ENCODE measurements at regions not wholly inside any gene's neighbourhood (a gene's known extent, or its start where the extent isn't known, plus 50 kb on each side); places are given as distances from the start of the nearest gene placed in this dataset.
"Not testable (repeated sequence)": the region's sequence is repeated elsewhere in the genome, so short reads cannot be mapped to it uniquely, and the experiment has no call there.

GRCh38 chr6:56790414-56790813 lies 147.7 kb upstream of the DST start:
- ATAC-seq (no peak), DNase-seq (no peak)
- intact Hi-C loops (cut with DNase I) = no loop called here

GRCh38 chr6:56789879-56790278 lies 147.2 kb upstream of the DST start:
- ATAC-seq = peak in 1 of 2 donors; percentile 40
- intact Hi-C loops (cut with DNase I) = no loop called here

GRCh38 chr6:56789342-56789741 lies 146.7 kb upstream of the DST start:
- intact Hi-C loops (cut with DNase I) = no loop called here
- DNase-seq (no peak), ATAC-seq (no peak)

More at GRCh38 chr6:56789879-56790278, 147.2 kb upstream of the DST start:
- DNase-seq = no peak

- intact Hi-C loops (cut with DNase I) = no loop called here
- DNase-seq (no peak), ATAC-seq (no peak)
Observed at GRCh38 chr6:56787209-56787608, 144.5 kb upstream of the DST start.

DNA sequence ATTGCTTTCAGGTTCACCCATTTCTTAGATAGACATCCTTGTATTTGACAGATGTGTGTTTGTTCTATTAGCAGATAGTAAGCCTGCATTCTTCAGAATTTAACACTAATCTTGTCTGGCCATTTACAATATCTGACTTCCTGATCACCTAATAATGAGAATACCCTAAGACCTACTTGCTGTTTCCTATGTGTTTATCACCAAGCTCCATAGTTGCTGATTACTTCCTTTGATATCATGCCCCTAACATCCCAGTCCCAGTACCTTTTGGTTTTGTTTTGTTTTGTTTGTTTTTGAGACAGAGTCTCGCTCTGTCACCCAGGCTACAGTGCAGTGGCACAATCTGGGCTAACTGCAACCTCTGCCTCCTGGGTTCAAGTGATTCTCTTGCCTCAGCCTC lies 143.6 kb upstream of the DST start:
- intact Hi-C loops (cut with DNase I) = no loop called here

GRCh38 chr6:56785536-56785935 lies 142.8 kb upstream of the DST start:
- intact Hi-C loops (cut with DNase I); ATAC-seq; DNase-seq: not testable (repeated sequence)

More for the DNA sequence above, 143.6 kb upstream of the DST start:
- DNase-seq (no peak), ATAC-seq (no peak)

GRCh38 chr6:56780109-56780508 lies 137.4 kb upstream of the DST start:
- ATAC-seq; intact Hi-C loops (cut with DNase I); DNase-seq: not testable (repeated sequence)

DNA sequence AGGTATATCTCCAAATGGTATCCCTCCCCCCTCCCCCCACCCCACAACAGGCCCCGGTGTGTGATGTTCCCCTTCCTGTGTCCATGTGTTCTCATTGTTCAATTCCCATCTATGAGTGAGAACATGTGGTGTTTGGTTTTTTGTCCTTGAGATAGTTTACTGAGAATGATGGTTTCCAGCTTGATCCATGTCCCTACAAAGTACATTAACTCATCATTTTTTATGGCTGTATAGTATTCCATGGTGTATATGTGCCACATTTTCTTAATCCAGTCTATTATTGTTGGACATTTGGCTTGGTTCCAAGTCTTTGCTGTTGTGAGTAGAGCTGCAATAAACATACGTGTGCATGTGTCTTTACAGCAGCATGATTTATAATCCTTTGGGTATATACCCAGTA lies 135.8 kb upstream of the DST start:
- DNase-seq; intact Hi-C loops (cut with DNase I); ATAC-seq: not testable (repeated sequence)

GRCh38 chr6:56775498-56776166 lies 132.9 kb upstream of the DST start:
- DNase-seq = no peak
- ATAC-seq = no peak
- intact Hi-C loops (cut with DNase I) = no loop called here

DNA sequence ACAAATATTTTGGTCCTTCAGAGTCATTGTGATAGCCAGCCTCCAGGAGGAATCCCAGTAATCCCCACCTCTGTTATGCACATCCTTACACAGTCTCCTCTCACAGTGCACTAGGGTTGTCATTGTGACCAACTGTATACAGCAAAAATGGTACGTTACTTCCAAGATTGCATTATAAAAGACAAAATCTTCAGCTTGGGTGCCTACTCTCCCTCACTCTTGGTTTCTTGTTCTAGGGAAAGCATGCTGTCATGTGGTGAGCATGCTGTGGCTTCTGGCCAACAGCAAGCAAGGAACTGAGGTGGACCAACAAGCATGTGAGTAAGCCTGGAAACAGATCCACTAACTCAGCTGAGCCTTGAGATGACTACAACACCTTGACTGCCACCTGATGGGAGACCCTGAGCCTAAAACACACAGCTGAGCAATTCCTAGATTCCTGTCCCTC lies 130.1 kb upstream of the DST start:
- intact Hi-C loops (cut with DNase I) = no loop called here
- DNase-seq (peak; percentile 26), ATAC-seq (peak; percentile 67 to 74)

- no peak for ATAC-seq
- intact Hi-C loops (cut with DNase I) = no loop called here
- DNase-seq = no peak
Observed at GRCh38 chr6:56771929-56772607, 129.4 kb upstream of the DST start.

DNA sequence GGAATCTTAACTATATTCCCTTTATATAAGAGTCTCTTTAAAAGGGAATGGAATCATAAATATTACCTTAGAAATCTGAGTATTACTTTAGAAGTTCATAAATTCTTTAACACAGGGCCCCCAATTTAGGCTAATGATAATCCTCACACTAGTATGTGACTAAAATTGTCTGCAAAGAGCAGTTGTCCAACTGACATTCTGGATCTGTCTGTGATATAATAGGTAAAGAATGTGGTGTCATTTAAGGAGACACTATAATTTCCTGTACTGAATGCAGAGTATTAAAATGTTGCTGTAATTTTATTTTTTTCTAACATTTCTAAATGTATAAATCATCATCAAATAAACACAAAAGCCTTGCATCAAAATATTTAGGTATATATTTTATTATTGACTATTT lies 128.5 kb upstream of the DST start:
- peak in 1 of 2 donors; percentile 37 for ATAC-seq
- intact Hi-C loops (cut with DNase I) = no loop called here

GRCh38 chr6:56770011-56770520 lies 127.4 kb upstream of the DST start:
- intact Hi-C loops (cut with DNase I) = no loop called here
- DNase-seq (no peak), ATAC-seq (peak in 1 of 2 donors; percentile 27)

More for the DNA sequence above, 128.5 kb upstream of the DST start:
- DNase-seq = no peak

DNA sequence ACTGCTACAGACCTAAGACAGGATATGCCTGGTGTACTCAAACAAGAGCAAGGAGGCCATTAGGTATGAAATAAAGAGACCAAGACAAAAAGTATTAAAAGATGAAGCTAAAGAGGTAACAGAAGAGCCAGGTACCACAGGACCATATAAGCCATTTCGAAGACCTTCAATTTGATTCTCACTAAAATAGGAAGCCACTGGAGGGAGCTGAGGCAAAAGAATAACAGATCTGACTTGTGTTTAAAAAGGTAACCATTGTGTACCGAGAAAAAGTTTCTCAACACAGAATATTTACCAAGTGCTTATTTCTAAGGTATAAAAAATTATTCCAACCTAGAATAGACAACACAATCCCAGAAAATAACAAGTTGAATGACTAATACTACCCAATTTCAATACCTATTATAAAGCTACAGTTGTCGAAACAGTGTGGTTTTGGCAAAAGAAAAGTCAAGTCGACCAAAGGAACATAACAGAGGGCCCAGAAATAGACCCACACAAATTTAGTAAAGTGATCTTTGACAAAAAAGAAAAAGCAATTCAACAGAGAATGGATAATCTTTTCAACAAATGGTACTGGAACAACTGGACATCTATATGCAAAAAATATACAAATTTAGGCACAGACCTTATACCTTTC lies 125.3 kb upstream of the DST start:
- intact Hi-C loops (cut with DNase I) = loop anchor here (2.0 kb wide), 2 partner anchors 75 to 77 kb away; no protein-coding TSS in a partner anchor
- DNase-seq (no peak), ATAC-seq (peak in 1 of 2 donors; percentile 18)

- intact Hi-C loops (cut with DNase I) = no loop called here
- no peak for ATAC-seq
- DNase-seq = no peak
Observed at GRCh38 chr6:56767435-56767834, 124.7 kb upstream of the DST start.

GRCh38 chr6:56766806-56767178 lies 124.1 kb upstream of the DST start:
- no peak for ATAC-seq
- no peak for DNase-seq
- intact Hi-C loops (cut with DNase I) = no loop called here

GRCh38 chr6:56766139-56766805 lies 123.6 kb upstream of the DST start:
- no peak for ATAC-seq
- intact Hi-C loops (cut with DNase I) = no loop called here
- DNase-seq = no peak

- no peak for DNase-seq
- ATAC-seq = no peak
- intact Hi-C loops (cut with DNase I) = no loop called here
Observed at GRCh38 chr6:56765494-56765893, 122.8 kb upstream of the DST start.

GRCh38 chr6:56764081-56764566 lies 121.4 kb upstream of the DST start:
- peak; percentile 58 to 68 for ATAC-seq
- no peak for DNase-seq
- intact Hi-C loops (cut with DNase I) = loop anchor here in 1 of 2 donors (5.0 kb wide), 1 partner anchor 127 kb away; no protein-coding TSS in a partner anchor

Measured in left cardiac atrium (tissue), 4 donors.